Muscle of leg (tissue), 3 donors: ENCODE measurements at regions not wholly inside any gene's neighbourhood (a gene's known extent, or its start where the extent isn't known, plus 50 kb on each side); places are given as distances from the start of the nearest gene placed in this dataset.

ENCODE experiments used
- DNase-seq: peaks from one replicate; pipeline ENCODE4 v3.0.0; 2013
- H3K27ac ChIP-seq: one replicate; pipeline ENCODE4 v1.5.1; 2013; ENCODE audit warnings: mild to moderate bottlenecking, low read length, control low read depth
- H3K27me3 ChIP-seq: one replicate; pipeline ENCODE4 v1.6.1; 2013; ENCODE audit warnings: low read length; ENCODE audit not compliant: control insufficient read depth, insufficient read depth
- H3K36me3 ChIP-seq: one replicate; pipeline ENCODE4 v1.6.1; 2013; ENCODE audit warnings: low read length; ENCODE audit not compliant: control insufficient read depth, insufficient read depth
- H3K4me1 ChIP-seq: one replicate; pipeline ENCODE4 v1.6.1; 2013; ENCODE audit warnings: low read length; ENCODE audit not compliant: control insufficient read depth, insufficient read depth
- H3K4me3 ChIP-seq: one replicate; pipeline ENCODE4 v1.5.1; 2013; ENCODE audit warnings: low read length, control low read depth
- H3K9me3 ChIP-seq: replicated peaks from 2 replicates; pipeline ENCODE4 v1.6.1; 2013; ENCODE audit warnings: low read depth, low read length; ENCODE audit not compliant: control insufficient read depth
- WGBS: methylation state at CpG from one replicate; pipeline ENCODE4 v1.1.5; 2013; ENCODE audit warnings: missing lambda C conversion rate; ENCODE audit not compliant: insufficient coverage; 5-methylcytosine and 5-hydroxymethylcytosine counted together

DNA sequence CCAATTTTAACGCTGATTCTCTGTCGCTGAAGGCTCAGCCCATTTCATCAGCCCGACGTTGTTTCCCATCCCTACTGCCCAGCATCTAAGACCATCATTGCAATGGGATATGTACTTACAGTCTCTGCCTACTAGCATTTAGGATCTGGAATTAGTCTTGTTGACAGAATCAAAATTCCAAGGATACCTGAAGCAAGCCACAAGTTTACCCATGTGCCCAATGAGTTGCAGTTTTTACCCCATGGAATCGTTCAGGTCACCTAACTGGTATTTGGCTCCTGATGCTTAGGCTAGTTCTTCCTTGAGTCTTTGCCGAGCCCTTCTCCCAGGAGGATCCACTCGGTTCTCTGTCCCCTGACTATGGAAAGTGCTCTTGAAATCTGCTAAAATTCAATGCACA is 276.8 kb downstream of the DNAJB9 start:
- no peak for DNase-seq
- no peaks in the 10 kb centered on the region for H3K36me3 ChIP-seq
- H3K4me3 ChIP-seq: no peak overlapping the region
- no peaks in the 10 kb centered on the region for H3K4me1 ChIP-seq
- no peaks in the 10 kb centered on the region for H3K27me3 ChIP-seq
- no peak overlapping the region for H3K27ac ChIP-seq
- H3K9me3 ChIP-seq: no peaks in the 10 kb centered on the region
- 64% methylated on average over 3 of the region's 7 CpGs for WGBS

DNA sequence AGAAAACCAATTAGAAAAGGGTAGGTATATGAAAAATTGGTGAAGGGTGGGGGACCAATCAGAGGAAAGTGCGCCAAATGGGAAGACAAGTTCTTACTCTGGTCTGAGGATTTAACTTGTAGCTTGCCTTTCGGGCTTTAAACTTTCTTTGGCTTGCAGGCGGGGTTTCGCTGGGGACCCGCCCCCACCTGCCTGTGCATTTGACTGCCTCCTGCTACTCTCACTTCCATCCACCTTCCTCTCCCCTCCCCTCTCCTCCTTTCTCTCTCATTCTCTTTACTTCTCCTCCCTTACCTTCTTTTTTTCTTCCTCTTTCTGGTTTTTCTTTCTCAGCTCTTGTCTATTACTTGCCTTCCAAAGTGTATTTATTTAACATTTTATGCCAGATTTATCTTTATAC is 278.8 kb downstream of the DNAJB9 start:
- Histone ChIP-seq H3K27me3 (no peaks in the 10 kb centered on the region), H3K36me3 (no peaks in the 10 kb centered on the region), H3K9me3 (no peaks in the 10 kb centered on the region), H3K4me1 (no peaks in the 10 kb centered on the region), H3K27ac (no peak overlapping the region), H3K4me3 (no peak overlapping the region)
- 88% methylated on average over 4 of the region's 5 CpGs for WGBS
- no peak for DNase-seq

DNA sequence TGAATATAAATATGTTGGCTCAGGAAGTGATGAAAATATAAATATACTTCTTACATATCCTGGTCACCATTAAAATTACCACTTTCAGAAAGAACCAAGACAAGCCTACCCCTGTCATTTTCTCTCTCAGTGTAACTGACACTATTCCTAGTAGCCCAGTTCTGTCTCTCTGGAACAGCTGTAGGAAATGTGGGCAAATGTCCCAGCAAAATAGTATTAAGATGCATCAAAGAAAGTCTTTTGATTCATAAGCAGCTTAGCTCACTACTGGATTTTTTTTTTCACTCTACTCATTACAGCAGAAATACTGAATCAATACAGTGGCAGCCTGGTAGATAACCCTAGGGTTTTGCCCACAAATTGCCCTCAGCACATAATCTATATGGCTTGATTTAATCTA is 290.9 kb downstream of the DNAJB9 start:
- H3K27ac ChIP-seq: no peak overlapping the region
- H3K27me3 ChIP-seq: no peaks in the 10 kb centered on the region
- no peaks in the 10 kb centered on the region for H3K4me1 ChIP-seq
- peak; percentile 87 for DNase-seq
- peaks cover 7% of the 10 kb centered on the region for H3K9me3 ChIP-seq
- no peak overlapping the region for H3K4me3 ChIP-seq
- no peaks in the 10 kb centered on the region for H3K36me3 ChIP-seq

DNA sequence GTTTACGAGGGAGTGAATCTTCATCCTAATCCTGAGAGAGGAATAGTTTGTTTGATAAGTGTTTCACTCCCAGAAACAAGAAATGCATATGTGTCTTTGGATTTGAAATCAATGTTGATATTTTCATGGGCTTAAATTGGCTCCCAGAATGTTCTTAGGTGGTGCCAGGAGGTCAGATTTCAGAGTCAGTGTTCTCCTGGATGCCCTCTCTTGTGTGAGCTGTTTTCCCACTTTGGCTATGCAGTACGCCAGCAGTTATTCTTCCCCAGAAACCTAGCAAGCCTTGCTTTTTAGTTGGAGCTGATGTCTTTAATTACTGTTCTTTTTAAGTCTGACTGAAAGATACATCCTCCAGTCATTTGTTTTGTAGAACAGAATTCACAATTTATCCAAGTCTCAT is 291.4 kb downstream of the DNAJB9 start:
- no CpG with 5 or more reads among the region's 2 CpGs for WGBS
- Histone ChIP-seq H3K4me3 (no peak overlapping the region), H3K9me3 (peaks cover 7% of the 10 kb centered on the region), H3K27ac (no peak overlapping the region), H3K4me1 (no peaks in the 10 kb centered on the region), H3K27me3 (no peaks in the 10 kb centered on the region), H3K36me3 (no peaks in the 10 kb centered on the region)
- peak; percentile 79 for DNase-seq

DNA sequence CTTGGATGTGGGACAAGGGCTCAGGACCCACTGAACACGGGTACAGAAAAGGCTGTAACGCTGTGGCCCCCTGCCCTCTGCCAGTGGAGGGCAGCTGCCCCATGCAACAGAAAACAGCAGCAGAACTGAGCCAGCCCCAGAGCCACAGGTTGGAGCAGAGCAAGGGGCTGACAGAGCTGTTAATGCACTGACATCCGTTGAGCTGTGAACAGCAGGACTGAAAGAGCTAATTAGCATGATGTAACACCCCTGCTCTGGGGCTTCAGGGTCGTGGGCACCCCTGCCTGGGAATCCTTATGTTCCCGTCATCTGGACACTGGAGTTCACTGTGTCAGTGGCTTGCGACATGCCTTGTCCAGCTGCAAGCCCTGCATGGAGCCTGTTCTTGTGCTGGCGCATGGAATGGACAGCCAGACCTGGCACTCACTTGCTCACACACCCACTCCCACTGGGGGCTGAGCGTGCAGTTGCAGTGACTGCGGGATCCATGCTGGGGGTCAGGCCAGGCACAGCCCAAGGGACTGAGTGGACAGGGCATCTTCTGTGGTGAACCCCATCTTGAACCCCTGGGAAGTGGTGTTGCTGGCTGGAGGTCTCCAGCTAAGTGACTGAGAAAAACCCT is 293.7 kb downstream of the DNAJB9 start:
- no peaks in the 10 kb centered on the region for H3K4me1 ChIP-seq
- WGBS: 89% methylated on average over 8 of the region's 9 CpGs
- peaks cover 7% of the 10 kb centered on the region for H3K9me3 ChIP-seq
- no peak overlapping the region for H3K4me3 ChIP-seq
- no peak for DNase-seq
- no peaks in the 10 kb centered on the region for H3K36me3 ChIP-seq
- no peaks in the 10 kb centered on the region for H3K27me3 ChIP-seq
- no peak overlapping the region for H3K27ac ChIP-seq

DNA sequence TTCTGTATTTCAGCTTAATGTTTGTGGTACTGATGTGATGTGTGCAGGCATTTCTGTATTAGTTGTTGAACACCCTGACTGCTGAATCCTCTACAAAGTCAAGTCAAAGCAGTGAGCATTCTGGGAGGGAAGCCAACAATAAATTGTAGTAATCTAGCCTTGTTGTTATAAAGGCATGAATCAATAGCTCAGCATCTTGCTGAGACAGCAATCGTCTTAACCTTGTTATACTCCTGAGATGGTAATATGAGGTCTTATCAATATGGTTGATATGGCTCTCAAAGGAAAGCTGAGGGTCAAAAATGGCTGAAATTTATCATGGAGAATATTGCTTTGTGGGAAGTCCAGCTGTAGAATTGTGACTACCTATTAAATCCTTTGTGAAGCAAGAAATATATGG is 299.4 kb downstream of the DNAJB9 start:
- H3K27me3 ChIP-seq: no peaks in the 10 kb centered on the region
- no peak for DNase-seq
- H3K4me3 ChIP-seq: no peak overlapping the region
- H3K36me3 ChIP-seq: no peaks in the 10 kb centered on the region
- H3K9me3 ChIP-seq: no peaks in the 10 kb centered on the region
- 38% methylated on average over 1 of the region's 1 CpG for WGBS
- no peak overlapping the region for H3K27ac ChIP-seq
- no peaks in the 10 kb centered on the region for H3K4me1 ChIP-seq

DNA sequence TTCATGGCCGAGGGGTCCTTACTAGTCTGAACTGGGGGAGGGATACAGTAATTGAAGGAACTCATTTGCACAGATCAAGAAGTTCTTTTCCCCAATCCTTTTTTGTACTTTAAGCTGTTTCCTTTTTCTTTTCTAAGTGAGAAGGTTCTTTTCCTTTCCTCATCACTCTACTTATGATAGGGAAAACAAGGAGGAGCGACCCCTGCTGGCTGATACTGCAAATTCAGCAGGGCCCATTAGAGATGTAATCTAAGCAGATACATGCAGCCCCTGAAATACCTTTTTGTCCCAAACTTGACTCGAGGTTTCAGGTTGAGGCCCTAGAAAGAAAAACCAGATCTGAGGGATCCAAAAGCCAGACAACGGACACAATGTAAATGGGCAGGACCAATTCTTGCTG is 305.5 kb downstream of the DNAJB9 start:
- no peak overlapping the region for H3K4me3 ChIP-seq
- H3K36me3 ChIP-seq: no peaks in the 10 kb centered on the region
- no peak for DNase-seq
- H3K4me1 ChIP-seq: no peaks in the 10 kb centered on the region
- 86% methylated on average over 2 of the region's 4 CpGs for WGBS
- H3K27ac ChIP-seq: no peak overlapping the region
- H3K9me3 ChIP-seq: peaks cover 15% of the 10 kb centered on the region
- H3K27me3 ChIP-seq: no peaks in the 10 kb centered on the region

DNA sequence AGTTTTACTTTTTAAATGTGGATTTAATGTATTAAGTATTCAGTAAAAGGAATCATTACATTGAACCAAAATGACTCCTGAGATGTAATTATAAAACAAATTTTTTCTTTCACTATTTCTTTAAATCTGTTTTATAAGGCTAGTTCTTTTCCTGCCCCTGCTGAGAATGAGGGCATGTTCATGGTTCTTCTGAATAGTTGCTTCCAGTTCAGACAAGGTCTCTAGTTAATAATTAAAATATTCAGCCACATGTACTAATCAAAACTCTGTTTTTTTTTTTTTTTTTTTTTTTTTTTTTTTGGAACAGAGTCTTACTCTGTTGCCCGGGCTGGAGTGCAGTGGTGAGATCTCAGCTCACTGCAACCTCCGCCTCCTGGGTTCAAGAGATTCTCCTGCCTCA is 321.2 kb downstream of the DNAJB9 start:
- no peak overlapping the region for H3K4me3 ChIP-seq
- no peaks in the 10 kb centered on the region for H3K27me3 ChIP-seq
- WGBS: 100% methylated on average over 1 of the region's 2 CpGs
- H3K36me3 ChIP-seq: no peaks in the 10 kb centered on the region
- H3K9me3 ChIP-seq: no peaks in the 10 kb centered on the region
- H3K4me1 ChIP-seq: no peaks in the 10 kb centered on the region
- no peak for DNase-seq
- H3K27ac ChIP-seq: no peak overlapping the region

DNA sequence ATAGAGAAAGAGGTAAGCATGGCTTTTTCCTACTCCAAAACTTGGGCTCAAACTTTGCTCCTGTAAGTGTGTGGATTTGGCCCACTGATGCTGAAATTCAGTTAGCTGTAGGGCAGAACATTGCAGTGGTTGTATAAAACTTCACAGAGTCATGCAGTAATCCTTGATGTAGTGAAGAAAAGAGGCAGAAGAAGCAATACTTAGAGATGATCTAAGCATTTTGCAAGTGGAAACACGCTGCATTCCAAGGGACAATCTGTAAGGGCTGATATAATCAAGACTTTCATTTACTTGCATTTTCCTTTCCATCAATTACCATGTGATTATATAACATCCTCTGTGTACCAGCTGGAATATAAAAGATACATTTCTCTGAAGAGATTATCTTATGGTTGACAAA is 338.8 kb downstream of the DNAJB9 start:
- Histone ChIP-seq H3K4me1 (no peaks in the 10 kb centered on the region), H3K27ac (no peak overlapping the region), H3K4me3 (no peak overlapping the region), H3K9me3 (no peaks in the 10 kb centered on the region), H3K27me3 (no peaks in the 10 kb centered on the region), H3K36me3 (no peaks in the 10 kb centered on the region)
- no peak for DNase-seq
- no CpG with 5 or more reads among the region's 1 CpG for WGBS

DNA sequence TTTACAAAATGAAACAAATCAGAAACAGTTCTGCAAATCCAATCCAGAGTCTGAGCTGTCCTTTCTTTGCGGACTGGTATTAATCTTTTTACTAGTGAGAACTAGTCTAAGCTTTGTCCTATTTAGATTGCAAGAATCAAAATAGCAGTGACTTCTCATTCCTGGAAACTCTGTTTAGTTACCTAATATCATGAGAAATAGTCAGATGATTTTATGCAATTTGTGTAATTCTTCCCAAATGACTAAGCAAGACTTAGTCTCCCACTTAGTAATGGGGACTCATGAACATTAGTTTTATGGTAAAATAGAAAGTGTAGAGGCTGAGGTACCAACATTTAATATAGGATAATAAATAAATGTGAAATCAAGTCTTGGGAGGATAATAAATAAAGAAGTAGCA is 341.3 kb downstream of the DNAJB9 start:
- no peak overlapping the region for H3K4me3 ChIP-seq
- H3K27me3 ChIP-seq: no peaks in the 10 kb centered on the region
- peaks cover 6% of the 10 kb centered on the region for H3K9me3 ChIP-seq
- no peaks in the 10 kb centered on the region for H3K36me3 ChIP-seq
- no peak for DNase-seq
- WGBS: no CpG with 5 or more reads among the region's 1 CpG
- no peaks in the 10 kb centered on the region for H3K4me1 ChIP-seq
- no peak overlapping the region for H3K27ac ChIP-seq

DNA sequence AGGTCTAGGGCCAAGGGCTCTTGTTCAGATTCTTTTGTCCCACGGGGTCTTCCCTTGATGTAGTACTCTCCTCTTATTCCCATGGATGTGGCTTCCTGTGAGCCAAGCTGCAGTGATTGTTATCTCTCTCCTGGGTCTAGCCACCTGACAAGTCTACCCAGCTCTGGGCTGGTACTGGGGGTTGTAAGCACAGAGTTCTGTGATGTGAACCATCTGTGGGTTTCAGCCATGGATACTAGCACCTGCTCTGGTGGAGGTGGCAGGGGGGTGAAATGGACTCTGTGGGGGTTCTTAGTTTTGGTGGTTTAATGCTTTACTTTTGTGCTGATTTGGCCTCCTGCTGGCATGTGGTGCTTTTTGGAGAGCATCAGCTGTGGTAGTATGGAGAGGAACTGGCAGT is 350.8 kb downstream of the DNAJB9 start:
- no peak for DNase-seq
- no peaks in the 10 kb centered on the region for H3K4me1 ChIP-seq
- H3K9me3 ChIP-seq: peaks cover 9% of the 10 kb centered on the region
- H3K36me3 ChIP-seq: no peaks in the 10 kb centered on the region
- WGBS: no CpG with 5 or more reads among the region's 1 CpG
- no peak overlapping the region for H3K4me3 ChIP-seq
- no peak overlapping the region for H3K27ac ChIP-seq
- H3K27me3 ChIP-seq: no peaks in the 10 kb centered on the region
